ENCODE measurements at regions not wholly inside any gene's neighbourhood (a gene's known extent, or its start where the extent isn't known, plus 50 kb on each side); places are given as distances from the start of the nearest gene placed in this dataset.

DNA sequence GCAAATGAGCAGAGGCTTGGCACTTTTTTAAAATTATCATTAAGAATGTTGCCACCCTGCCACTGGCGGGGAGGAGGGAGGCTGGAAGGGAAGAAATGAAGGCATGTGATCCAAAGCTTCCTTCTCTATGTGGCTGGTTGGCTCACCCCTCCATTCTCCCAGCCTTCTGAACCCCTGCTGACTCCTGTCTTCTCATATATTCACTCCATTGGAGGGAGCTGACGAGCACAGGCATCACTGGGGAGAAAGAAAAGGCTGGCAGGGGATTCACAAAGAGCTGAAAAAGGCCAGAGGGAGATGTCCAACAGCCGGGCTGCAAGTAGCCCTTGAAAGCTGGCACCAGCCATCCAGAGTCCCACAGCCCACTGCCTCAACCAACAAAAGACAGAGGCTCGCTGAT, 495.6 kb downstream of the BCOR start:
- TF ChIP-seq EP300 (conservative IDR thresholded peaks at IDR 0.05; ENCODE audit: poor library complexity, severe bottlenecking) (no peak), POLR2AphosphoS5 (IDR thresholded peaks at IDR 0.05) (no peak), EZH2 (IDR thresholded peaks at IDR 0.05; ENCODE audit: borderline replicate concordance, insufficient read depth, low read length, poor library complexity, severe bottlenecking) (no peak), SMC3 (conservative IDR thresholded peaks at IDR 0.05; ENCODE audit: poor library complexity) (no peak)
- TF ChIP-seq, protein P1, sequence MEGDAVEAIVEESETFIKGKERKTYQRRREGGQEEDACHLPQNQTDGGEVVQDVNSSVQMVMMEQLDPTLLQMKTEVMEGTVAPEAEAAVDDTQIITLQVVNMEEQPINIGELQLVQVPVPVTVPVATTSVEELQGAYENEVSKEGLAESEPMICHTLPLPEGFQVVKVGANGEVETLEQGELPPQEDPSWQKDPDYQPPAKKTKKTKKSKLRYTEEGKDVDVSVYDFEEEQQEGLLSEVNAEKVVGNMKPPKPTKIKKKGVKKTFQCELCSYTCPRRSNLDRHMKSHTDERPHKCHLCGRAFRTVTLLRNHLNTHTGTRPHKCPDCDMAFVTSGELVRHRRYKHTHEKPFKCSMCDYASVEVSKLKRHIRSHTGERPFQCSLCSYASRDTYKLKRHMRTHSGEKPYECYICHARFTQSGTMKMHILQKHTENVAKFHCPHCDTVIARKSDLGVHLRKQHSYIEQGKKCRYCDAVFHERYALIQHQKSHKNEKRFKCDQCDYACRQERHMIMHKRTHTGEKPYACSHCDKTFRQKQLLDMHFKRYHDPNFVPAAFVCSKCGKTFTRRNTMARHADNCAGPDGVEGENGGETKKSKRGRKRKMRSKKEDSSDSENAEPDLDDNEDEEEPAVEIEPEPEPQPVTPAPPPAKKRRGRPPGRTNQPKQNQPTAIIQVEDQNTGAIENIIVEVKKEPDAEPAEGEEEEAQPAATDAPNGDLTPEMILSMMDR (IDR thresholded peaks at IDR 0.05; ENCODE audit: poor library complexity, severe bottlenecking) = no peak
